ENCODE measurements at regions not wholly inside any gene's neighbourhood (a gene's known extent, or its start where the extent isn't known, plus 50 kb on each side); places are given as distances from the start of the nearest gene placed in this dataset.
"Not testable (repeated sequence)": the region's sequence is repeated elsewhere in the genome, so short reads cannot be mapped to it uniquely, and the experiment has no call there.

GRCh38 chr6:153373869-153374268, 242.8 kb upstream of the RGS17 start:
- DNase-seq (ENCODE audit: low read depth) = no peak
- TF ChIP-seq CTCF (IDR thresholded peaks at IDR 0.05; ENCODE audit: low read length, missing control alignments) = no peak
- no peak overlapping the region for H3K4me3 ChIP-seq (replicated peaks; ENCODE audit: low read depth, low read length)

- TF ChIP-seq CTCF (IDR thresholded peaks at IDR 0.05; ENCODE audit: low read length, missing control alignments) = no peak
- no peak for DNase-seq (ENCODE audit: low read depth)
- no peak overlapping the region for H3K4me3 ChIP-seq (replicated peaks; ENCODE audit: low read depth, low read length)
Measured at GRCh38 chr6:153368131-153368530, 237.0 kb upstream of the RGS17 start.

- no peak for TF ChIP-seq CTCF (IDR thresholded peaks at IDR 0.05; ENCODE audit: low read length, missing control alignments)
- no peak for DNase-seq (ENCODE audit: low read depth)
- H3K4me3 ChIP-seq (replicated peaks; ENCODE audit: low read depth, low read length) = no peak overlapping the region
Measured at GRCh38 chr6:153367021-153367420, 235.9 kb upstream of the RGS17 start.

GRCh38 chr6:153357391-153357790, 226.3 kb upstream of the RGS17 start:
- no peak for DNase-seq (ENCODE audit: low read depth)
- no peak overlapping the region for H3K4me3 ChIP-seq (replicated peaks; ENCODE audit: low read depth, low read length)
- no peak for TF ChIP-seq CTCF (IDR thresholded peaks at IDR 0.05; ENCODE audit: low read length, missing control alignments)

- TF ChIP-seq CTCF (IDR thresholded peaks at IDR 0.05; ENCODE audit: low read length, missing control alignments) = no peak
- DNase-seq (ENCODE audit: low read depth) = no peak
- no peak overlapping the region for H3K4me3 ChIP-seq (replicated peaks; ENCODE audit: low read depth, low read length)
Measured at GRCh38 chr6:153340568-153340967, 209.5 kb upstream of the RGS17 start.

GRCh38 chr6:153334121-153334520, 203.0 kb upstream of the RGS17 start:
- TF ChIP-seq CTCF (IDR thresholded peaks at IDR 0.05; ENCODE audit: low read length, missing control alignments) = no peak
- H3K4me3 ChIP-seq (replicated peaks; ENCODE audit: low read depth, low read length) = no peak overlapping the region
- DNase-seq (ENCODE audit: low read depth) = no peak

- not testable (repeated sequence) for H3K4me3 ChIP-seq (replicated peaks; ENCODE audit: low read depth, low read length)
Measured at GRCh38 chr6:153331221-153331620, 200.1 kb upstream of the RGS17 start.

GRCh38 chr6:153328194-153328593, 197.1 kb upstream of the RGS17 start:
- H3K4me3 ChIP-seq (replicated peaks; ENCODE audit: low read depth, low read length) = no peak overlapping the region
- no peak for DNase-seq (ENCODE audit: low read depth)
- TF ChIP-seq CTCF (IDR thresholded peaks at IDR 0.05; ENCODE audit: low read length, missing control alignments) = no peak

More at GRCh38 chr6:153331221-153331620, 200.1 kb upstream of the RGS17 start:
- DNase-seq (ENCODE audit: low read depth) = not testable (repeated sequence)

Measured in fibroblast of pulmonary artery (primary cell).